ENCODE measurements at regions not wholly inside any gene's neighbourhood (a gene's known extent, or its start where the extent isn't known, plus 50 kb on each side); places are given as distances from the start of the nearest gene placed in this dataset.

- Histone ChIP-seq H3K4me3 (no peak overlapping the region), H3K4me1 (replicated peaks) (no peaks in the 10 kb centered on the region)
- 96% methylated on average over 4 of the region's 4 CpGs for WGBS
These were observed 437.6 kb downstream of the ZNF804A start for GRCh38 chr2:185035906-185036305.

GRCh38 chr2:185044323-185044874, 446.1 kb downstream of the ZNF804A start:
- TF ChIP-seq CTCF (IDR thresholded peaks at IDR 0.05), result no peak
- TF ChIP-seq POLR2AphosphoS5 (IDR thresholded peaks at IDR 0.05), result no peak
- no peak for TF ChIP-seq POLR2A (IDR thresholded peaks at IDR 0.05)
- Histone ChIP-seq H3K4me3 (no peak overlapping the region), H3K4me1 (replicated peaks) (no peaks in the 10 kb centered on the region), H3K27me3 (replicated peaks; ENCODE audit: insufficient read depth) (no peaks in the 10 kb centered on the region), H3K36me3 (no peaks in the 10 kb centered on the region), H3K9me3 (no peaks in the 10 kb centered on the region), H3K27ac (no peak overlapping the region)
- WGBS, result 95% methylated on average over 5 of the region's 7 CpGs
- DNase-seq (ENCODE audit: low spot score), result no peak
- intact Hi-C loops (cut with DNase I), result no loop called here

More at GRCh38 chr2:185035906-185036305, 437.6 kb downstream of the ZNF804A start:
- TF ChIP-seq POLR2AphosphoS5 (IDR thresholded peaks at IDR 0.05), result no peak
- no peak for TF ChIP-seq CTCF (IDR thresholded peaks at IDR 0.05)
- no peak for TF ChIP-seq POLR2A (IDR thresholded peaks at IDR 0.05)
- Histone ChIP-seq H3K9me3 (no peaks in the 10 kb centered on the region), H3K36me3 (no peaks in the 10 kb centered on the region), H3K27me3 (replicated peaks; ENCODE audit: insufficient read depth) (no peaks in the 10 kb centered on the region), H3K27ac (no peak overlapping the region)
- intact Hi-C loops (cut with DNase I), result no loop called here
- DNase-seq (ENCODE audit: low spot score), result no peak

GRCh38 chr2:185050804-185051203, 452.5 kb downstream of the ZNF804A start:
- Histone ChIP-seq H3K27ac (no peak overlapping the region), H3K27me3 (replicated peaks; ENCODE audit: insufficient read depth) (no peaks in the 10 kb centered on the region), H3K4me1 (replicated peaks) (no peaks in the 10 kb centered on the region), H3K9me3 (no peaks in the 10 kb centered on the region), H3K36me3 (no peaks in the 10 kb centered on the region), H3K4me3 (no peak overlapping the region)
- DNase-seq (ENCODE audit: low spot score), result no peak
- intact Hi-C loops (cut with DNase I), result no loop called here
- WGBS, result 95% methylated on average over 2 of the region's 2 CpGs
- TF ChIP-seq CTCF (IDR thresholded peaks at IDR 0.05) (no peak), POLR2AphosphoS5 (IDR thresholded peaks at IDR 0.05) (no peak), POLR2A (IDR thresholded peaks at IDR 0.05) (no peak)

GRCh38 chr2:185063761-185064160, 465.4 kb downstream of the ZNF804A start:
- Histone ChIP-seq H3K27ac (no peak overlapping the region), H3K36me3 (no peaks in the 10 kb centered on the region), H3K4me3 (no peak overlapping the region), H3K4me1 (replicated peaks) (no peaks in the 10 kb centered on the region), H3K9me3 (no peaks in the 10 kb centered on the region), H3K27me3 (replicated peaks; ENCODE audit: insufficient read depth) (no peaks in the 10 kb centered on the region)
- TF ChIP-seq POLR2A (IDR thresholded peaks at IDR 0.05) (no peak), POLR2AphosphoS5 (IDR thresholded peaks at IDR 0.05) (no peak), CTCF (IDR thresholded peaks at IDR 0.05) (no peak)
- no peak for DNase-seq (ENCODE audit: low spot score)
- WGBS, result 82% methylated on average over 1 of the region's 1 CpG
- intact Hi-C loops (cut with DNase I), result no loop called here

- Histone ChIP-seq H3K4me3 (no peak overlapping the region), H3K9me3 (no peaks in the 10 kb centered on the region), H3K36me3 (no peaks in the 10 kb centered on the region), H3K27ac (no peak overlapping the region), H3K4me1 (replicated peaks) (no peaks in the 10 kb centered on the region), H3K27me3 (replicated peaks; ENCODE audit: insufficient read depth) (no peaks in the 10 kb centered on the region)
- 73% methylated on average over 1 of the region's 1 CpG for WGBS
- DNase-seq (ENCODE audit: low spot score), result no peak
- intact Hi-C loops (cut with DNase I), result no loop called here
- no peak for TF ChIP-seq CTCF (IDR thresholded peaks at IDR 0.05)
- no peak for TF ChIP-seq POLR2A (IDR thresholded peaks at IDR 0.05)
- TF ChIP-seq POLR2AphosphoS5 (IDR thresholded peaks at IDR 0.05), result no peak
These were observed 467.8 kb downstream of the ZNF804A start for GRCh38 chr2:185066128-185066527.

Measured in prostate gland (tissue), 2 donors.